Stimulated activated naive CD8-positive, alpha-beta T cell treated with anti-CD3 and anti-CD28 coated beads, Interleukin-15, Interleukin-2, amounts not matched to agents 100 U/mL and 50 U/mL, for 24 hours (primary cell): ENCODE measurements at regions not wholly inside any gene's neighbourhood (a gene's known extent, or its start where the extent isn't known, plus 50 kb on each side); places are given as distances from the start of the nearest gene placed in this dataset.
A peak's percentile ranks its signal among the peaks of the same experiment; 100 is the strongest.
"Not testable (repeated sequence)": the region's sequence is repeated elsewhere in the genome, so short reads cannot be mapped to it uniquely, and the experiment has no call there.

Experiments used
- ATAC-seq: fragments of 150-1000 bp; cut with Tn5 transposase; one replicate; pipeline ENCODE4 v1.10.0; 2021
- DNase-seq: peaks from one replicate; pipeline ENCODE4 v3.0.0; 2021

GRCh38 chr14:35174342-35174741 lies 52.0 kb downstream of the PRORP start:
- DNase-seq = no peak
- ATAC-seq = no peak

- no peak for DNase-seq
Measured at GRCh38 chr14:35180179-35180578, 57.8 kb downstream of the PRORP start.

GRCh38 chr14:35184891-35185290 lies 62.5 kb downstream of the PRORP start:
- ATAC-seq, DNase-seq: not testable (repeated sequence)

More at GRCh38 chr14:35180179-35180578, 57.8 kb downstream of the PRORP start:
- ATAC-seq = no peak

- ATAC-seq (no peak), DNase-seq (no peak)
Measured at GRCh38 chr14:35189422-35189821, 67.1 kb downstream of the PRORP start.

- DNase-seq (no peak), ATAC-seq (no peak)
Measured at GRCh38 chr14:35193161-35193560, 70.8 kb downstream of the PRORP start.

GRCh38 chr14:35194183-35194582 lies 71.8 kb downstream of the PRORP start:
- not testable (repeated sequence) for DNase-seq, ATAC-seq

GRCh38 chr14:35196571-35196970 lies 74.2 kb downstream of the PRORP start:
- DNase-seq = no peak
- ATAC-seq = no peak

- DNase-seq (no peak), ATAC-seq (peak; percentile 72)
Measured at GRCh38 chr14:35197015-35197414, 74.7 kb downstream of the PRORP start.

- ATAC-seq (peak; percentile 63), DNase-seq (no peak)
Measured at GRCh38 chr14:35201066-35201465, 78.7 kb downstream of the PRORP start.

- ATAC-seq = no peak
- DNase-seq = no peak
Measured at GRCh38 chr14:35202195-35202594, 79.8 kb downstream of the PRORP start.

- DNase-seq = no peak
- no peak for ATAC-seq
Measured at GRCh38 chr14:35205737-35206136, 83.4 kb downstream of the PRORP start.

GRCh38 chr14:35211067-35211466 lies 81.1 kb upstream of the PSMA6 start:
- no peak for ATAC-seq
- DNase-seq = no peak

GRCh38 chr14:35212471-35213142 lies 79.6 kb upstream of the PSMA6 start:
- ATAC-seq = no peak

GRCh38 chr14:35213143-35213788 lies 78.9 kb upstream of the PSMA6 start:
- no peak for ATAC-seq
- no peak for DNase-seq

More at GRCh38 chr14:35212471-35213142, 79.6 kb upstream of the PSMA6 start:
- DNase-seq = no peak

- no peak for ATAC-seq
- DNase-seq = no peak
Measured at GRCh38 chr14:35213869-35214387, 78.3 kb upstream of the PSMA6 start.

- not testable (repeated sequence) for ATAC-seq, DNase-seq
Measured at GRCh38 chr14:35214402-35214801, 77.8 kb upstream of the PSMA6 start.

GRCh38 chr14:35215110-35215813 lies 76.9 kb upstream of the PSMA6 start:
- ATAC-seq = no peak
- no peak for DNase-seq

- not testable (repeated sequence) for ATAC-seq, DNase-seq
Measured at GRCh38 chr14:35218176-35218575, 74.0 kb upstream of the PSMA6 start.

GRCh38 chr14:35218963-35219362 lies 73.2 kb upstream of the PSMA6 start:
- no peak for ATAC-seq
- no peak for DNase-seq

- no peak for DNase-seq
- ATAC-seq = no peak
Measured at GRCh38 chr14:35220027-35220676, 72.0 kb upstream of the PSMA6 start.

GRCh38 chr14:35220920-35221319 lies 71.3 kb upstream of the PSMA6 start:
- ATAC-seq = no peak
- no peak for DNase-seq

- no peak for ATAC-seq
- DNase-seq = no peak
Measured at GRCh38 chr14:35221462-35221861, 70.7 kb upstream of the PSMA6 start.
